HEK293 (cell line): ENCODE measurements at regions not wholly inside any gene's neighbourhood (a gene's known extent, or its start where the extent isn't known, plus 50 kb on each side); places are given as distances from the start of the nearest gene placed in this dataset.

Experiments used
- CTCF ChIA-PET: fragments of 350-600 bp; formaldehyde crosslinking; extraction: SDS; loops from one replicate; lab custom pipeline; 2021; ENCODE audit warnings: antibody characterized with exemption; lab: Yijun Ruan, JAX
- POLR2A ChIA-PET: fragments of 300-600 bp; formaldehyde crosslinking; extraction: SDS; loops from one replicate; lab custom pipeline; 2020; ENCODE audit warnings: antibody characterized with exemption, inconsistent platforms; lab: Yijun Ruan, JAX
- H3K27ac ChIP-seq: fragments of 200-500 bp; sonication (Bioruptor generic); 2 replicates; pipeline ENCODE4 v1.5.1; 2014; ENCODE audit warnings: low read depth, low read length, control low read depth, inconsistent platforms; ENCODE audit errors: extremely low read depth
- H3K36me3 ChIP-seq, 2 experiments: fragments of 200-500 bp in 1 of 2; sonication (Bioruptor generic) in 1 of 2; 1 replicate in 1 of 2; 2 replicates in 1 of 2; pipeline ENCODE4 v1.5.1; 2014 to 2017; ENCODE audit warnings: inconsistent platforms in 2 of 2, low read length in 2 of 2; ENCODE audit not compliant: control insufficient read depth in 2 of 2, insufficient read depth in 1 of 2
- H3K4me1 ChIP-seq: fragments of 200-500 bp; sonication (Bioruptor generic); 2 replicates; pipeline ENCODE4 v1.5.1; 2014; ENCODE audit warnings: mild to moderate bottlenecking, low read length, inconsistent platforms; ENCODE audit not compliant: control insufficient read depth, insufficient read depth
- H3K4me3 ChIP-seq: 2 replicates; pipeline ENCODE4 v1.5.1; 2011; ENCODE audit warnings: low read depth, mild to moderate bottlenecking, control low read depth, low read length, moderate library complexity
- H3K9me3 ChIP-seq: fragments of 200-500 bp; sonication (Bioruptor generic); 2 replicates; pipeline ENCODE4 v1.5.1; 2014; ENCODE audit warnings: low read depth, low read length, inconsistent platforms; ENCODE audit not compliant: control insufficient read depth, insufficient read depth
- GLIS2 ChIP-seq: fragments of 450-650 bp; formaldehyde crosslinking; IDR thresholded peaks from 2 replicates; pipeline ENCODE4 v1.5.1; 2016; ENCODE audit warnings: missing biosample characterization, missing genetic modification characterization
- MYNN ChIP-seq: fragments of 450-650 bp; formaldehyde crosslinking; IDR thresholded peaks from 2 replicates; pipeline ENCODE4 v1.5.1; 2016; ENCODE audit warnings: missing biosample characterization, missing genetic modification characterization, borderline replicate concordance
- OVOL3 ChIP-seq: fragments of 450-650 bp; formaldehyde crosslinking; IDR thresholded peaks from 2 replicates; pipeline ENCODE4 v1.5.1; 2016; ENCODE audit warnings: missing biosample characterization, missing genetic modification characterization
- PATZ1 ChIP-seq: fragments of 450-650 bp; formaldehyde crosslinking; IDR thresholded peaks from 2 replicates; pipeline ENCODE4 v1.5.1; 2016; ENCODE audit warnings: missing biosample characterization, missing genetic modification characterization
- PRDM2 ChIP-seq: fragments of 450-650 bp; formaldehyde crosslinking; IDR thresholded peaks from 2 replicates; pipeline ENCODE4 v1.5.1; 2016; ENCODE audit warnings: missing biosample characterization, missing genetic modification characterization, borderline replicate concordance
- ZBTB26 ChIP-seq: fragments of 450-650 bp; formaldehyde crosslinking; optimal IDR thresholded peaks from 2 replicates; pipeline ENCODE3; 2016; ENCODE audit warnings: missing biosample characterization, mild to moderate bottlenecking, missing genetic modification characterization
- ZNF148 ChIP-seq: fragments of 450-650 bp; formaldehyde crosslinking; IDR thresholded peaks from 2 replicates; pipeline ENCODE4 v1.5.0; 2017; ENCODE audit warnings: missing biosample characterization, missing genetic modification characterization, borderline replicate concordance
- ZNF157 ChIP-seq: fragments of 450-650 bp; formaldehyde crosslinking; IDR thresholded peaks from 2 replicates; pipeline ENCODE4 v1.5.1; 2016; ENCODE audit warnings: missing biosample characterization, missing genetic modification characterization
- ZNF211 ChIP-seq: fragments of 450-650 bp; formaldehyde crosslinking; IDR thresholded peaks from 2 replicates; pipeline ENCODE4 v1.5.1; 2016; ENCODE audit warnings: low read depth, missing biosample characterization, missing genetic modification characterization
- ZNF223 ChIP-seq: fragments of 450-650 bp; formaldehyde crosslinking; IDR thresholded peaks from 2 replicates; pipeline ENCODE4 v1.5.1; 2016; ENCODE audit warnings: missing biosample characterization, missing genetic modification characterization
- ZNF23 ChIP-seq: fragments of 450-650 bp; formaldehyde crosslinking; IDR thresholded peaks from 2 replicates; pipeline ENCODE4 v1.5.1; 2016; ENCODE audit warnings: missing biosample characterization, missing genetic modification characterization, borderline replicate concordance
- ZNF248 ChIP-seq: fragments of 450-650 bp; formaldehyde crosslinking; IDR thresholded peaks from 2 replicates; pipeline ENCODE4 v1.5.1; 2017; ENCODE audit warnings: missing biosample characterization, missing genetic modification characterization
- ZNF426 ChIP-seq: fragments of 450-650 bp; formaldehyde crosslinking; IDR thresholded peaks from 2 replicates; pipeline ENCODE4 v1.5.1; 2017; ENCODE audit warnings: missing biosample characterization, missing genetic modification characterization, mild to moderate bottlenecking, inconsistent platforms, moderate library complexity
- ZNF488 ChIP-seq: fragments of 450-650 bp; formaldehyde crosslinking; IDR thresholded peaks from 2 replicates; pipeline ENCODE4 v1.5.1; 2016; ENCODE audit warnings: missing biosample characterization, missing genetic modification characterization
- ZNF548 ChIP-seq: fragments of 450-650 bp; formaldehyde crosslinking; IDR thresholded peaks from 2 replicates; pipeline ENCODE4 v1.5.1; 2016; ENCODE audit warnings: missing biosample characterization, missing genetic modification characterization
- ZNF639 ChIP-seq: fragments of 450-650 bp; formaldehyde crosslinking; IDR thresholded peaks from 2 replicates; pipeline ENCODE4 v1.5.1; 2016; ENCODE audit warnings: missing biosample characterization, missing genetic modification characterization
- ZSCAN30 ChIP-seq: fragments of 450-650 bp; IDR thresholded peaks from 2 replicates; pipeline ENCODE4 v1.5.1; 2018; ENCODE audit warnings: missing biosample characterization, mild to moderate bottlenecking, missing genetic modification characterization, moderate library complexity

GRCh38 chr20:40763646-40764295 is 74.7 kb upstream of the MAFB start:
- H3K9me3 ChIP-seq, result no peaks in the 10 kb centered on the region
- H3K4me3 ChIP-seq, result no peak overlapping the region
- ChIA-PET CTCF (interaction anchor here (0.9 kb wide), 1 partner anchor 22 kb away, joined by 3 read pairs; no protein-coding TSS in a partner anchor), POLR2A (no interaction called here)
- TF ChIP-seq PRDM2 (no peak), ZNF548 (tag by site-specific recombination) (no peak), OVOL3 (tag by site-specific recombination) (no peak), ZNF23 (tag by site-specific recombination) (no peak), ZNF248 (no peak), ZNF223 (tag by site-specific recombination) (no peak), ZNF211 (tag by site-specific recombination) (no peak), ZNF426 (tag by site-specific recombination) (no peak), MYNN (tag by site-specific recombination) (no peak), ZNF148 (no peak)
- no peaks in the 10 kb centered on the region for H3K4me1 ChIP-seq
- H3K36me3 ChIP-seq, result no peaks in the 10 kb centered on the region
- H3K27ac ChIP-seq, result no peak overlapping the region

GRCh38 chr20:40765814-40766480 is 76.9 kb upstream of the MAFB start:
- Histone ChIP-seq H3K4me1 (no peaks in the 10 kb centered on the region), H3K27ac (no peak overlapping the region), H3K4me3 (no peak overlapping the region), H3K36me3 (no peaks in the 10 kb centered on the region), H3K9me3 (no peaks in the 10 kb centered on the region)
- CTCF ChIA-PET, result interaction anchor here (1.4 kb wide), 1 partner anchor 25 kb away, joined by 7 read pairs; no protein-coding TSS in a partner anchor
- POLR2A ChIA-PET, result no interaction called here
- TF ChIP-seq GLIS2 (no peak), PATZ1 (tag by site-specific recombination) (no peak), ZNF639 (tag by site-specific recombination) (no peak), ZSCAN30 (tag by site-specific recombination) (no peak), ZNF488 (tag by site-specific recombination) (no peak), ZNF157 (tag by site-specific recombination) (no peak), ZBTB26 (tag by site-specific recombination) (no peak)
